HCT116 (cell line): ENCODE measurements at regions not wholly inside any gene's neighbourhood (a gene's known extent, or its start where the extent isn't known, plus 50 kb on each side); places are given as distances from the start of the nearest gene placed in this dataset.

ENCODE experiments used
- ATAC-seq: fragments of 200-7000 bp; cut with Tn5 transposase; 2 replicates; pipeline ENCODE4 v1.9.1; 2020; ENCODE audit warnings: mild to moderate bottlenecking, moderate library complexity
- BruUV-seq: library from RNA; stranded (reverse); fragments of 400-500 nt; replicated peaks from 2 replicates; lab custom pipeline; 2021; lab: Mats Ljungman, UMichigan
- CTCF ChIA-PET: fragments of 300-600 bp; sonication (Branson Sonifier 250); formaldehyde crosslinking; loops from one replicate; lab custom pipeline; 2021; ENCODE audit warnings: antibody characterized with exemption; lab: Charles Lee
- POLR2A ChIA-PET: fragments of 300-600, 350-600 bp; sonication (Branson Sonifier 250); formaldehyde crosslinking; loops from one replicate; lab custom pipeline; 2021; ENCODE audit warnings: antibody characterized with exemption; lab: Charles Lee
- RAD21 ChIA-PET, 2 experiments: fragments of 300-600 bp; sonication (Branson Sonifier 250); formaldehyde crosslinking; loops; one replicate each; lab custom pipeline; 2023; ENCODE audit warnings: low total read pairs in 2 of 2; ENCODE audit not compliant: uncharacterized antibody in 2 of 2, unreplicated experiment in 2 of 2, low non-redundant PET in 1 of 2; lab: Charles Lee
- DNase-seq: peaks from one replicate; pipeline ENCODE4 v3.0.0-alpha.2; 2010; ENCODE audit warnings: low read depth, low spot score
- H2AFZ ChIP-seq: fragments of 200-600 bp; shearing (Covaris generic), sonication (generic); 2 replicates; pipeline ENCODE4 v1.6.1; 2017; ENCODE audit warnings: low read depth, mixed run types, mixed read lengths, antibody characterized with exemption, low read length; ENCODE audit not compliant: poor library complexity, severe bottlenecking
- H3K27ac ChIP-seq: 2 replicates; pipeline ENCODE4 v1.5.1; 2012; ENCODE audit warnings: low read depth, low read length
- H3K27me3 ChIP-seq: fragments of 200-600 bp; sonication (generic); 2 replicates; pipeline ENCODE4 v1.6.1; 2016; ENCODE audit warnings: mixed run types, low read length, mixed read lengths; ENCODE audit not compliant: insufficient read depth
- H3K36me3 ChIP-seq, 2 experiments: fragments of 200-500 bp in 1 of 2; fragments of 200-600 bp in 1 of 2; sonication (Bioruptor generic) in 1 of 2; sonication (generic) in 1 of 2; 2 replicates each; pipeline versions ENCODE4 v1.5.1 to v1.6.1; 2014 to 2016; ENCODE audit warnings: low read length in 2 of 2, inconsistent platforms in 1 of 2, mixed read lengths in 1 of 2, mixed run types in 1 of 2; ENCODE audit not compliant: insufficient read depth in 2 of 2, control insufficient read depth in 1 of 2
- H3K4me1 ChIP-seq, 2 experiments: fragments of 200-600 bp in 1 of 2; sonication (generic) in 1 of 2; 2 replicates each; pipeline versions ENCODE4 v1.5.1 to v1.6.1; 2012 to 2017; ENCODE audit warnings: low read length in 2 of 2, inconsistent platforms in 1 of 2, mild to moderate bottlenecking in 1 of 2, mixed read lengths in 1 of 2, mixed run types in 1 of 2, moderate library complexity in 1 of 2; ENCODE audit not compliant: insufficient read depth in 2 of 2, control insufficient read depth in 1 of 2
- H3K4me2 ChIP-seq: fragments of 200-600 bp; sonication (generic); 2 replicates; pipeline ENCODE4 v1.6.1; 2017; ENCODE audit warnings: mixed run types, low read length, mixed read lengths
- H3K4me3 ChIP-seq, 2 experiments: fragments of 200-600 bp in 1 of 2; sonication (generic) in 1 of 2; replicated peaks in 1 of 2; 2 replicates each; pipeline ENCODE4 v1.5.1; 2011 to 2016; ENCODE audit warnings: low read length in 2 of 2, control low read depth in 1 of 2, low read depth in 1 of 2, mild to moderate bottlenecking in 1 of 2, mixed read lengths in 1 of 2, mixed run types in 1 of 2
- H3K79me2 ChIP-seq: fragments of 200-600 bp; sonication (generic); 2 replicates; pipeline ENCODE4 v1.6.1; 2017; ENCODE audit warnings: mild to moderate bottlenecking, mixed run types, low read length, moderate library complexity, mixed read lengths; ENCODE audit not compliant: insufficient read depth
- H3K9ac ChIP-seq: fragments of 200-600 bp; sonication (generic); 2 replicates; pipeline ENCODE4 v1.6.1; 2016; ENCODE audit warnings: low read length, mixed read lengths
- H3K9me2 ChIP-seq: fragments of 200-600 bp; sonication (generic), shearing (Covaris generic); 2 replicates; pipeline ENCODE4 v1.6.1; 2017; ENCODE audit warnings: mixed run types, mild to moderate bottlenecking, moderate library complexity; ENCODE audit not compliant: insufficient read depth
- H3K9me3 ChIP-seq, 2 experiments: fragments of 200-500 bp in 1 of 2; fragments of 200-600 bp in 1 of 2; sonication (Bioruptor generic) in 1 of 2; sonication (generic) in 1 of 2; 2 replicates each; pipeline ENCODE4 v1.6.1; 2014 to 2017; ENCODE audit warnings: low read length in 2 of 2, mixed read lengths in 2 of 2, inconsistent platforms in 1 of 2, low read depth in 1 of 2, mild to moderate bottlenecking in 1 of 2, mixed run types in 1 of 2, moderate library complexity in 1 of 2; ENCODE audit not compliant: control insufficient read depth in 1 of 2, insufficient read depth in 1 of 2
- H4K20me1 ChIP-seq: fragments of 200-600 bp; sonication (generic), shearing (Covaris generic); 2 replicates; pipeline ENCODE4 v1.6.1; 2017; ENCODE audit warnings: mixed run types, mild to moderate bottlenecking, moderate library complexity; ENCODE audit not compliant: insufficient read depth
- CBX3 ChIP-seq: IDR thresholded peaks from 2 replicates; pipeline ENCODE4 v1.6.1; 2012; ENCODE audit warnings: low read depth
- CEBPB ChIP-seq: IDR thresholded peaks from 2 replicates; pipeline ENCODE4 v1.6.1; 2012; ENCODE audit warnings: low read depth
- EGR1 ChIP-seq: IDR thresholded peaks from 2 replicates; pipeline ENCODE4 v1.6.1; 2012; ENCODE audit warnings: low read depth
- ELF1 ChIP-seq: IDR thresholded peaks from 2 replicates; pipeline ENCODE4 v1.6.1; 2012; ENCODE audit warnings: low read depth, borderline replicate concordance
- EZH2 ChIP-seq: fragments of 200-600 bp; sonication (generic); IDR thresholded peaks from 2 replicates; pipeline ENCODE4 v1.6.1; 2017; ENCODE audit warnings: antibody characterized with exemption, mixed run types
- EZH2phosphoT487 ChIP-seq: fragments of 200-600 bp; IDR thresholded peaks from 2 replicates; pipeline ENCODE4 v1.6.1; 2018; ENCODE audit warnings: antibody characterized with exemption, borderline replicate concordance
- JUND ChIP-seq: IDR thresholded peaks from 2 replicates; pipeline ENCODE4 v1.6.1; 2012
- POLR2A ChIP-seq: IDR thresholded peaks from 2 replicates; pipeline ENCODE4 v1.7.0; 2011; ENCODE audit warnings: borderline replicate concordance; ENCODE audit not compliant: insufficient read depth, insufficient read length; ENCODE audit errors: extremely low read depth
- POLR2AphosphoS5 ChIP-seq: IDR thresholded peaks from 2 replicates; pipeline ENCODE4 v1.6.1; 2011; ENCODE audit warnings: mild to moderate bottlenecking, low read depth, low read length, moderate library complexity
- SIN3A ChIP-seq: IDR thresholded peaks from 2 replicates; pipeline ENCODE4 v1.6.1; 2012; ENCODE audit warnings: low read depth
- SRF ChIP-seq: IDR thresholded peaks from 2 replicates; pipeline ENCODE4 v1.6.1; 2012; ENCODE audit warnings: low read depth
- TCF7L2 ChIP-seq: IDR thresholded peaks from 2 replicates; pipeline ENCODE4 v1.7.0; 2011; ENCODE audit warnings: borderline replicate concordance, inconsistent platforms; ENCODE audit not compliant: insufficient read depth, insufficient read length; ENCODE audit errors: extremely low read depth
- ZBTB33 ChIP-seq: IDR thresholded peaks from 2 replicates; pipeline ENCODE4 v1.6.1; 2011; ENCODE audit warnings: mild to moderate bottlenecking, low read length, moderate library complexity; ENCODE audit not compliant: insufficient replicate concordance; ENCODE audit errors: extremely low read depth
- ZFX ChIP-seq: fragments of 450-650 bp; IDR thresholded peaks from 2 replicates; pipeline ENCODE4 v1.6.1; 2017
- ZNF274 ChIP-seq: fragments of 200-500 bp; sonication (Bioruptor generic); IDR thresholded peaks from 2 replicates; pipeline ENCODE4 v1.6.1; 2014; ENCODE audit warnings: mild to moderate bottlenecking, low read depth, low read length, inconsistent platforms
- intact Hi-C: fragments of 100-400 bp; cut with micrococcal nuclease; formaldehyde crosslinking; loops from 2 replicates; pipeline ENCODE4 v1.10.0; 2022
- TF ChIP-seq, protein P1 (sequence below): IDR thresholded peaks from 2 replicates; pipeline ENCODE4 v1.6.1; 2012

DNA sequence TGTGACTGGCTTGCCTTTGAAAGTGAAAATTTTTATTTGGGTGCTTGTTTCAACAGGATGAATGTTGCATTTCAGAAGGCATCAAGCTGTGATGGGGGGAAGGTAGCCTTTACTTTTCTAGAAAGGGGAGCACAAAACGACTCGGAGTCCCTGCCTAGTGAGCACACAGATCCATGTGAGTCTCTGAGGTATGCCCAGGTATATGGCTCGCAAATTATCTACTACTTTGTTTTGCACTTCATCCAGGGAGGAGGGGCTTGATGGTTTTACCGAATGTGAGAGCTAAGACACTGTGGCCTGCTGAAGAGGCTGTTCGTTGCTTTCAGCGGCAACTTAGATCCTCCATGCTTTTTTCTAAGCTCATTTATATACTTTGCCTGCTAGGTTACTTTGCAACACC, 537.7 kb upstream of the PTBP2 start:
- H3K79me2 ChIP-seq: no peaks in the 10 kb centered on the region
- H3K27ac ChIP-seq: no peak overlapping the region
- TF ChIP-seq ZFX (no peak), ZNF274 (no peak), TCF7L2 (no peak), EZH2 (no peak), ZBTB33 (no peak), EZH2phosphoT487 (no peak), POLR2AphosphoS5 (no peak), POLR2A (no peak)
- DNase-seq (no peak), ATAC-seq (no peak)
- H3K36me3 ChIP-seq: no peaks in the 10 kb centered on the region
- no peak overlapping the region for H3K9ac ChIP-seq
- RAD21 ChIA-PET: no interaction called here
- no peaks in the 10 kb centered on the region for H4K20me1 ChIP-seq
- BruUV-seq: no TSS peak
- POLR2A ChIA-PET: no interaction called here
- H3K9me2 ChIP-seq: no peaks in the 10 kb centered on the region
- no peak overlapping the region for H3K4me3 ChIP-seq
- H3K9me3 ChIP-seq: no peaks in the 10 kb centered on the region
- no peak overlapping the region for H3K4me2 ChIP-seq
- no peaks in the 10 kb centered on the region for H3K27me3 ChIP-seq
- CTCF ChIA-PET: no interaction called here
- H2AFZ ChIP-seq: no peak overlapping the region
- intact Hi-C loops: no loop called here
- no peaks in the 10 kb centered on the region for H3K4me1 ChIP-seq

GRCh38 chr1:96185181-96185580, 536.4 kb upstream of the PTBP2 start:
- no peak overlapping the region for H2AFZ ChIP-seq
- BruUV-seq: no TSS peak
- no peaks in the 10 kb centered on the region for H3K4me1 ChIP-seq
- TF ChIP-seq CBX3 (no peak), ELF1 (no peak), SRF (no peak), ZNF274 (no peak), JUND (no peak), CEBPB (no peak), EGR1 (no peak), SIN3A (no peak), EZH2phosphoT487 (no peak), POLR2AphosphoS5 (no peak), POLR2A (no peak)
- TF ChIP-seq, protein P1, sequence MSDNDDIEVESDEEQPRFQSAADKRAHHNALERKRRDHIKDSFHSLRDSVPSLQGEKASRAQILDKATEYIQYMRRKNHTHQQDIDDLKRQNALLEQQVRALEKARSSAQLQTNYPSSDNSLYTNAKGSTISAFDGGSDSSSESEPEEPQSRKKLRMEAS: no peak
- no peak overlapping the region for H3K4me2 ChIP-seq
- intact Hi-C loops: no loop called here
- DNase-seq: no peak
- H3K79me2 ChIP-seq: no peaks in the 10 kb centered on the region
- no peak overlapping the region for H3K4me3 ChIP-seq
- no peaks in the 10 kb centered on the region for H3K9me2 ChIP-seq
- no peaks in the 10 kb centered on the region for H3K27me3 ChIP-seq
- no peak for ATAC-seq
- no peaks in the 10 kb centered on the region for H3K9me3 ChIP-seq
- H3K27ac ChIP-seq: no peak overlapping the region
- CTCF ChIA-PET: no interaction called here
- RAD21 ChIA-PET: no interaction called here
- H4K20me1 ChIP-seq: no peaks in the 10 kb centered on the region
- H3K9ac ChIP-seq: no peak overlapping the region
- H3K36me3 ChIP-seq: no peaks in the 10 kb centered on the region
- POLR2A ChIA-PET: no interaction called here
